Retina (tissue), 1 donor: ENCODE measurements at regions not wholly inside any gene's neighbourhood (a gene's known extent, or its start where the extent isn't known, plus 50 kb on each side); places are given as distances from the start of the nearest gene placed in this dataset.

Experiments used
- DNase-seq: peaks from one replicate; pipeline ENCODE4 v3.0.0-alpha.2; 2016

GRCh38 chr7:387132-388022, 97.4 kb downstream of the FOXL3 start:
- DNase-seq: no peak

GRCh38 chr7:388023-388960, 98.3 kb downstream of the FOXL3 start:
- no peak for DNase-seq

DNA sequence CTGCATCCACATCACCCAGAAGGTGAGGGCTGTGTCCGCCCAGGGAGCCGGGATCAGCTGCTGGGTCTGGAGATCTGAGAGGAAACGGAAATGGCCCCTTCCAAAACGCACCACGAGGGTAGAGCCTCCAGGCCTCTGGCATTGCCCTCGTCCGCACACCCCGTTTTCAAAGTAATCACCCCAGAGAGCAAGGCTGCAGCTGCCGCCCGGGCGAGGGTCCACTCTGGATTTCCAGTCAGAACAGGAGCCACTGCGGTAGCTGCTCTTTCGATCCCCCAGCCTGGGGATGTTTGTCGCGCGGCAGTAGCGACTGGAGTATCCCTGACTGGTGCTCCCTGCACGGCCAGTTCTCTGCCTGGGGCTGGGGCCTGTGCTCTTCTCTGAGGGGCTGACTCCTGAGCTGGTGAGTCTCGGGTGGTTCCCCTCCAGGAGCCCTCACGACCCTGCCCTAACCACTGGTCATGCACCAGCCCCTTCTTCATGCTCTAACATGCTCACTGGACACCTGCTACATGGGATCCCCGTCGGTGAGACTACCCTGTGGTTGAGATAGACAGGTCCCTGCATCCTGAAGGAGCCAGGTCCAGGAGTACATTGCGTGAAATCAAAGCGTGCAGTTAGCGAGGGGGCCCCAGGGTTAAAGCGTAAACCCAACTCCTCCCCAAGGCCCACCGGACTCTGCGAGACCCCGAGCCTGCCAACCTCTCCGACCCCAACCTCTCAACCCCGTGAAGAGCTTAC, 99.2 kb downstream of the FOXL3 start:
- DNase-seq: no peak

DNA sequence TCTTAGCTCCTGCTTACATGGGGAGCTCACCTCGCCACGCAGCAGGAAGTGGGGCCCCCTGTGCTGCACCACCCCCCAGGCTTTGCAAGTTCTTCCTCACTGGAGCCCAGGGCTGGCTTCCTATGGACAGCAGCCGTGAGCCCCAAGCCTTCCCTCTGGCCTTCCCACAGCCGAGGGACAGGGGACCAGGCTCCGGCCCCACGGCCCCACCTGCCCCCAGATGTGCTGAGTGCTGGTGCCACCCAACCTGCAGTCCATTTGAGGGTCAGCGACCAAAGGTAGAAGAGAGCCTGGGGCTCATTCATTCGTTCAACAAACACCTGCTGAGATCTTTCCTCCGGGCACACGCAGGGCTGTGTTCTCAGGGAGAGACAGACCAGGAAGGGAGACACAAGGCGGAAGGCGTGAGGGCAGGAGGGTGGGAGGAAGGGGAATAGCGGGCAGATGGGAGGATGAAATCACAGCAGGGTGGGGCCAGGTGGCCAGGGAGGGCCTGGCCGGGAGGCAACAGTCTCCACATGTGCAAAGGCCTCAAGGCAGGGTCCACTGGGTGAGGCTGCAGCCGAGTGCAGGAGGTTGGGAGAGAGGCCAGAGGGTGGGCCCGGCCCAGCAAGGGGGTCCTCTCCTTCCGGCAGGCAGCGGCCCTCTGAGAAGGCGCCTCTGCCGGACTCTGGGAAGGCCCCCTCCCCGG, 100.1 kb downstream of the FOXL3 start:
- DNase-seq: no peak

GRCh38 chr7:390761-391410, 100.9 kb downstream of the FOXL3 start:
- no peak for DNase-seq

DNA sequence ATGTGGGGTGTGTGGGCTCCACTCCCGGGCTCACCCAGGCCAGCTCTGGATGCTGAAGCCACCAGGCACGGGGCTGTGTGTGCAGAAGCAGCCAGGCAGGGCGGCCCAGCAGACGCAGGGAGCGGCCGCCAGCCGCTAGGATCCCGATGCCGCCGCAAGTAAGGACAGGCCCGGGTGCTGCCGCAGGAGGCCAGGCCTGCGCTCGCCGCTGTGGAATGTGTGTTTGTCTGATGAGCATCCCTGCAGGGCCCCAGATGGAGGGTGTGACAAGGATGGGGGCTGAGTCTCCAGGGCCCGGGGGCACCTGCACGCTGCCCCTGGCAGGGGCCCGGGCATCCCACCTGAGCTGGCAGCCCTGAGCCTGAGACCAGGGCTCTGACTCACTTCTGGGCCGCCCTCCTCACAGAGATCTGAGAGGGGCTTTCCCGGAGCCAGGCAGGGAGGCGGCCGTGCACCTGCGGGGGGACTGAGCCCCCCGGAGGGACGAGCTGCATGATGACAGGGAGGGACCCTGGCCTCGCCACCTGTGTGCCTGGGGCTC, 101.5 kb downstream of the FOXL3 start:
- no peak for DNase-seq

- DNase-seq: no peak
Measured at GRCh38 chr7:391961-392524, 102.1 kb downstream of the FOXL3 start.

- no peak for DNase-seq
Measured at GRCh38 chr7:392822-393221, 102.9 kb downstream of the FOXL3 start.

DNA sequence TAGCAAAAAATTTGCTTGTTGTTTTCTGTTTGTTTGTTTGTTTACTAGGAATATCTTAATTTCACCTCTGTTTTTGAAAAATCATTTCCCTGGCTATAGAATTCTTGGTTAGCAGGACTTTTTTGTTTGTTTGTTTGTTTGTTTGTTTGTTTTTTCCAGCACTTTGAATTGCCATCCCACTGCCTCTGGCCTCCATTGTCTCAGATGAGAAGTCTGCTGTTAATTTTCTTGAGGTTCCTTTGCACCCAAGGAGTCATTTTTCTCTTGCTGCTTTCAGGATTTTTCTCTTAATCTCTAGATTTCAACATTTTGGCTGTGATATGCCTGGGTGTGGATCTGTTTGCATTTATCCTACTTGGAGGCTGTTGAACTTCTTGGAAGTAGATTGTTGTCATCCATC, 105.7 kb downstream of the FOXL3 start:
- DNase-seq: no peak

- DNase-seq: no peak
Measured at GRCh38 chr7:398888-399287, 108.9 kb downstream of the FOXL3 start.

GRCh38 chr7:400901-401485, 111.0 kb downstream of the FOXL3 start:
- no peak for DNase-seq

DNA sequence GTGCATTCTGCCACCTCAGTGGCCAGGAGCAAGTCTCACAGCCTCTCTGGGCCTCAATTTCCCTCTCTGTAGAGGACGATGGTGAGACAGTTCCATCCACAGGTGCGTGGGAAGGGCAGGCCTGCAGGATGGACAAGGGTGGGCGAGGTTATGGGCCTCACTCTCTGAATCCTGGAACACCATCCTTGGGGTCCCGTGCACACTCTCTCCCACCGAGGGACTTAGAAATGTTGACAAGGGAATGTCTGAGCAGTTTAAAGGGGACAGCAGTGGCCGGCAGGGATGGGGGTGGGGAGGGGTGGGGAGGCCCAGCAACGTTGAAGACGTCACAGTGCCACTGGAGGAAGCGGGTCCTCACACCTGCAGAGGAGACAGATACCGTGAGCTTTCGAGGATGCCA, 111.5 kb downstream of the FOXL3 start:
- DNase-seq: no peak

DNA sequence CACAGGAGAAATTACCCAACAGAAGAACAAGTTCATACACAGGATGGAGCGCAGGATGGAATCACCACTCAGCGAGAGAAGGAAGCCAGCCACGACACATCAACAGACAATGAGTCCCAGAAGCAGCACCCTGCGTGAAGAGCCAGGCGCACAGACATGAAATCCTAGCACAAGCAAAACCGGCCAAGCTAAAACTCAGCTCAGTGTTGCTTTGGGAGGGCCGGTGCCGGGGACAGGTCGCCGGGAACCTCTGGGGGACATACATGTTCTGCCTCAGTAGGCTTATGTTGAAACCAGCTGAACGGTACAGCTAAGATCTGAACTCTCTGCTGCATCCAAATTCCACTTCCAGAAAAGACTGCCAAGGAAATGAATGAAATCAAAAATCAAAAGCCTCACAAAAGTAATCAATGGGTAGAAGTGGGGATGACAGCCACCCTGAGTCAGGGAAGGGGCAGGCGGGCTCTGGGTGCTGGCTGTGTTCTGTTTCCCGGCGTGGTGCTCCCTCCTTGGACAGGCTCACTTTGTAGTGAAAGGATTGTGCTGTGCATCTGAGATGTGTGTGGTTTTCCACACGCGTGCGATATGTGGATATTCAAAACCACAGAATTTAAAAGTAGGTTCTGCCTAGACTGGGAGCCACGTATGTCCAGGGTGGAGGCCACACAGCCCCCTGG, 114.7 kb downstream of the PDGFA start:
- no peak for DNase-seq

- peak; percentile 69 for DNase-seq
Measured at GRCh38 chr7:405489-406211, 114.0 kb downstream of the PDGFA start.

DNA sequence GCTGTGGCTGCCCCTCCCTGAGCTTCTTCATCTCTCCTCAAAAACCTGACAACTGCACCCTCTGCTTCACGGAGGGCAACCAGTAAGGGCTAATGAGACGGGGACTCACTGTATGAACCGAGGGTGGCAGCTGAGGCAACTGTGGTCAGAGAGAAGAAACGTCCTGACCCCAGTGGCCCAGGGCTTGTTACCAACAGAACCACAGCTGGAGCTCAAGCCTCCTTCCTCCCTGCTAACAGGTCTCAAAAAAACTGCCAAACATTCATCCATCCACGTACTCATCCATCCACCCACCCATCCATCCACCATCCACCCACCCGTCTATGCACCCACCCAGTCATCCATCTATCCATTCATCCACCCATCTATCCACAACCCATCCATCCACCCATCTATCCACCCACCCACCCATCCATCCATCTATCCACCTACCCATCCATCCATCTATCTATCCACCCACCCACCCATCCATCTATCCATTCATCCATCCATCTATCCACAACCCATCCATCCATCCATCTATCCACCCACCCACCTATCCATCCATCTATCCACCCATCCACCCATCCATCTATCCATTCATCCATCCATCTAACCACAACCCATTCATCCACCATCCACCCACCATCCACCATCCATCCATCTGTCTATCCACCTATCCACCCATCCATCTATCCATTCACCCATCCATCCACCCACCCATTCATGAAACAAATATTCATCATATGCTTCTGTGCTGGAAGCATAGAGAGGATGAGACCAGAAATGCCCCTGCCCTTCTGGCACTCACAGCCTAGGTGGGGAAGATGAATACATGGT, 111.7 kb downstream of the PDGFA start:
- no peak for DNase-seq

GRCh38 chr7:408751-409311, 110.8 kb downstream of the PDGFA start:
- no peak for DNase-seq

GRCh38 chr7:409339-410281, 110.0 kb downstream of the PDGFA start:
- DNase-seq: peak; percentile 52
